Fibroblast of skin of right biceps (primary cell): ENCODE measurements at regions not wholly inside any gene's neighbourhood (a gene's known extent, or its start where the extent isn't known, plus 50 kb on each side); places are given as distances from the start of the nearest gene placed in this dataset.

Experiments
- DNase-seq: peaks from one replicate; pipeline ENCODE4 v3.0.0-alpha.2; 2013

GRCh38 chr5:93158841-93159240 lies 422.2 kb downstream of the NR2F1-AS1 start:
- DNase-seq, result peak; percentile 21

GRCh38 chr5:93156566-93156965 lies 424.5 kb downstream of the NR2F1-AS1 start:
- no peak for DNase-seq

- no peak for DNase-seq
Measured at GRCh38 chr5:93154535-93154934, 426.5 kb downstream of the NR2F1-AS1 start.

- DNase-seq, result no peak
Measured at GRCh38 chr5:93153461-93153860, 427.6 kb downstream of the NR2F1-AS1 start.

- DNase-seq, result no peak
Measured at GRCh38 chr5:93151896-93152295, 429.1 kb downstream of the NR2F1-AS1 start.

- DNase-seq, result peak; percentile 26
Measured at GRCh38 chr5:93151121-93151520, 429.9 kb downstream of the NR2F1-AS1 start.

- peak; percentile 32 for DNase-seq
Measured at GRCh38 chr5:93150311-93151012, 430.6 kb downstream of the NR2F1-AS1 start.

- peak; percentile 31 for DNase-seq
Measured at GRCh38 chr5:93145767-93146166, 435.3 kb downstream of the NR2F1-AS1 start.

- no peak for DNase-seq
Measured at GRCh38 chr5:93145019-93145418, 436.0 kb downstream of the NR2F1-AS1 start.

- DNase-seq, result no peak
Measured at GRCh38 chr5:93141969-93142368, 439.1 kb downstream of the NR2F1-AS1 start.

GRCh38 chr5:93130624-93131490 lies 450.2 kb downstream of the NR2F1-AS1 start:
- DNase-seq, result no peak

- peak; percentile 47 for DNase-seq
Measured at GRCh38 chr5:93126634-93127033, 454.4 kb downstream of the NR2F1-AS1 start.

- no peak for DNase-seq
Measured at GRCh38 chr5:93123127-93123526, 457.9 kb downstream of the NR2F1-AS1 start.

- DNase-seq, result no peak
Measured at GRCh38 chr5:93122446-93122845, 458.6 kb downstream of the NR2F1-AS1 start.

GRCh38 chr5:93120771-93121170 lies 460.2 kb downstream of the NR2F1-AS1 start:
- no peak for DNase-seq

GRCh38 chr5:93120051-93120450 lies 461.0 kb downstream of the NR2F1-AS1 start:
- DNase-seq, result no peak

GRCh38 chr5:93117751-93118531 lies 463.1 kb downstream of the NR2F1-AS1 start:
- DNase-seq, result peak; percentile 22

GRCh38 chr5:93107805-93108520 lies 473.1 kb downstream of the NR2F1-AS1 start:
- no peak for DNase-seq

GRCh38 chr5:93107141-93107540 lies 473.9 kb downstream of the NR2F1-AS1 start:
- no peak for DNase-seq

GRCh38 chr5:93101661-93102060 lies 479.4 kb downstream of the NR2F1-AS1 start:
- no peak for DNase-seq

- no peak for DNase-seq
Measured at GRCh38 chr5:93100976-93101375, 480.0 kb downstream of the NR2F1-AS1 start.

GRCh38 chr5:93100428-93100827 lies 480.6 kb downstream of the NR2F1-AS1 start:
- DNase-seq, result peak; percentile 55

- peak; percentile 33 for DNase-seq
Measured at GRCh38 chr5:93099902-93100347, 481.1 kb downstream of the NR2F1-AS1 start.
